Neural progenitor cell (in vitro differentiated cells): ENCODE measurements at regions not wholly inside any gene's neighbourhood (a gene's known extent, or its start where the extent isn't known, plus 50 kb on each side); places are given as distances from the start of the nearest gene placed in this dataset. TPM values are rescaled to one million over a fixed set of nuclear protein-coding genes. Genes with fewer than 3 reads are reported as not detected.

Source experiments
- DNase-seq: peaks from one replicate; pipeline ENCODE4 v3.0.0-alpha.2; 2016; ENCODE audit warnings: low spot score
- H2AFZ ChIP-seq: fragments of 200-600 bp; sonication (generic); replicated peaks from 2 replicates; pipeline ENCODE4 v1.6.1; 2016; ENCODE audit warnings: antibody characterized with exemption
- H3F3A ChIP-seq: fragments of 200-600 bp; sonication (generic); 2 replicates; pipeline ENCODE4 v1.6.1; 2016; ENCODE audit warnings: antibody characterized with exemption, low read depth
- H3K27ac ChIP-seq: fragments of 200-600 bp; sonication (generic); 2 replicates; pipeline ENCODE4 v1.5.1; 2016; ENCODE audit warnings: mild to moderate bottlenecking
- H3K27me3 ChIP-seq: fragments of 200-600 bp; sonication (generic); 2 replicates; pipeline ENCODE4 v1.6.1; 2016; ENCODE audit warnings: mild to moderate bottlenecking, moderate library complexity
- H3K36me3 ChIP-seq: fragments of 200-600 bp; sonication (generic); 2 replicates; pipeline ENCODE4 v1.5.1; 2016
- H3K4me1 ChIP-seq: fragments of 200-600 bp; sonication (generic); 2 replicates; pipeline ENCODE4 v1.6.1; 2016; ENCODE audit warnings: mixed run types
- H3K4me2 ChIP-seq: fragments of 200-600 bp; sonication (generic); 2 replicates; pipeline ENCODE4 v1.6.1; 2016
- H3K4me3 ChIP-seq: fragments of 200-600 bp; sonication (generic); 2 replicates; pipeline ENCODE4 v1.5.1; 2016
- H3K79me2 ChIP-seq: fragments of 200-600 bp; sonication (generic); 2 replicates; pipeline ENCODE4 v1.6.1; 2016; ENCODE audit warnings: low read depth
- H3K9ac ChIP-seq: fragments of 200-600 bp; sonication (generic); 2 replicates; pipeline ENCODE4 v1.6.1; 2016
- H3K9me3 ChIP-seq: fragments of 200-600 bp; sonication (generic); 2 replicates; pipeline ENCODE4 v1.5.1; 2016; ENCODE audit warnings: low read depth
- H4K20me1 ChIP-seq: fragments of 200-600 bp; sonication (generic); 2 replicates; pipeline ENCODE4 v1.6.1; 2016; ENCODE audit warnings: low read depth
- H3K27ac Mint-ChIP-seq: 3 replicates; pipeline ENCODE4 v1.8.0; 2021; ENCODE audit warnings: mixed read lengths
- H3K27me3 Mint-ChIP-seq: 2 replicates; pipeline ENCODE4 v1.8.0; 2022; ENCODE audit warnings: low read depth, mild to moderate bottlenecking, inconsistent platforms, moderate library complexity, mixed read lengths; ENCODE audit not compliant: insufficient read depth
- H3K36me3 Mint-ChIP-seq: 3 replicates; pipeline ENCODE4 v1.8.0; 2021; ENCODE audit warnings: mixed read lengths
- H3K4me1 Mint-ChIP-seq: 3 replicates; pipeline ENCODE4 v1.8.0; 2021; ENCODE audit warnings: mixed read lengths
- H3K4me3 Mint-ChIP-seq: 3 replicates; pipeline ENCODE4 v1.8.0; 2021; ENCODE audit warnings: mild to moderate bottlenecking, moderate library complexity, mixed read lengths
- H3K9me3 Mint-ChIP-seq: 3 replicates; pipeline ENCODE4 v1.8.0; 2020; ENCODE audit warnings: mixed read lengths
- CTCF ChIP-seq: fragments of 200-600 bp; sonication (generic); IDR thresholded peaks from 2 replicates; pipeline ENCODE4 v1.5.1; 2017; ENCODE audit warnings: antibody characterized with exemption, mild to moderate bottlenecking
- EZH2 ChIP-seq: fragments of 200-600 bp; sonication (generic); IDR thresholded peaks from 2 replicates; pipeline ENCODE4 v1.6.1; 2017; ENCODE audit warnings: antibody characterized with exemption, mild to moderate bottlenecking, moderate library complexity
- EZH2phosphoT487 ChIP-seq: fragments of 200-600 bp; sonication (generic); IDR thresholded peaks from 2 replicates; pipeline ENCODE4 v1.6.1; 2017; ENCODE audit warnings: antibody characterized with exemption
- small RNA-seq: library from RNA; depleted of rRNA; stranded (forward); fragments of <200 nt; gene quantifications from one replicate; pipeline ENCODE3, GENCODE V24; 2015

- Histone ChIP-seq H3K27ac (no peak overlapping the region), H3K4me1 (no peaks in the 10 kb centered on the region), H3F3A (no peaks in the 10 kb centered on the region), H3K79me2 (no peaks in the 10 kb centered on the region), H3K9ac (no peak overlapping the region), H3K4me2 (no peak overlapping the region), H2AFZ (no peak overlapping the region), H3K27me3 (no peaks in the 10 kb centered on the region), H3K9me3 (no peaks in the 10 kb centered on the region), H3K4me3 (no peak overlapping the region), H3K36me3 (no peaks in the 10 kb centered on the region), H4K20me1 (no peaks in the 10 kb centered on the region)
- no peak overlapping the region for H3K27ac Mint-ChIP-seq
- no peaks in the 10 kb centered on the region for H3K36me3 Mint-ChIP-seq
- no peak for DNase-seq
- no peaks in the 10 kb centered on the region for H3K27me3 Mint-ChIP-seq
- peaks cover 10% of the 10 kb centered on the region for H3K4me1 Mint-ChIP-seq
- TF ChIP-seq CTCF (no peak), EZH2 (no peak), EZH2phosphoT487 (no peak)
- H3K9me3 Mint-ChIP-seq, result no peaks in the 10 kb centered on the region
- H3K4me3 Mint-ChIP-seq, result no peak overlapping the region
These were observed 55.5 kb upstream of the ATXN7L3B start for GRCh38 chr12:74482115-74482514.

GRCh38 chr12:74483057-74483456 is 54.6 kb upstream of the ATXN7L3B start:
- Mint-ChIP-seq H3K27me3 (no peaks in the 10 kb centered on the region), H3K27ac (no peak overlapping the region), H3K9me3 (no peaks in the 10 kb centered on the region), H3K4me1 (peaks cover 10% of the 10 kb centered on the region), H3K4me3 (no peak overlapping the region), H3K36me3 (no peaks in the 10 kb centered on the region)
- H3K9ac ChIP-seq, result no peak overlapping the region
- H3K27me3 ChIP-seq, result no peaks in the 10 kb centered on the region
- no peaks in the 10 kb centered on the region for H3K36me3 ChIP-seq
- H3F3A ChIP-seq, result no peaks in the 10 kb centered on the region
- no peaks in the 10 kb centered on the region for H4K20me1 ChIP-seq
- no peaks in the 10 kb centered on the region for H3K4me1 ChIP-seq
- H3K79me2 ChIP-seq, result no peaks in the 10 kb centered on the region
- DNase-seq, result no peak
- no peak for TF ChIP-seq EZH2phosphoT487
- no peak for TF ChIP-seq EZH2
- no peak for TF ChIP-seq CTCF
- no peak overlapping the region for H2AFZ ChIP-seq
- no peak overlapping the region for H3K27ac ChIP-seq
- no peaks in the 10 kb centered on the region for H3K9me3 ChIP-seq
- H3K4me2 ChIP-seq, result no peak overlapping the region
- H3K4me3 ChIP-seq, result no peak overlapping the region

Small RNA genes lying in the stretch of these regions (small RNA-seq; reads per million reads assigned to genes)
- gene AC090502.2, result not detected
- gene RF00096, result not detected
- gene RNU6-1012P, result not detected
